ENCODE measurements at regions not wholly inside any gene's neighbourhood (a gene's known extent, or its start where the extent isn't known, plus 50 kb on each side); places are given as distances from the start of the nearest gene placed in this dataset.

GRCh38 chr15:35596285-35596684 lies 50.3 kb upstream of the DPH6 start:
- no peak for DNase-seq (ENCODE audit: low read depth, low spot score)
- no peak overlapping the region for H3K27ac ChIP-seq

- H3K27ac ChIP-seq, result no peak overlapping the region
- no peak for DNase-seq (ENCODE audit: low read depth, low spot score)
Measured at GRCh38 chr15:35602836-35603235, 56.9 kb upstream of the DPH6 start.

DNA sequence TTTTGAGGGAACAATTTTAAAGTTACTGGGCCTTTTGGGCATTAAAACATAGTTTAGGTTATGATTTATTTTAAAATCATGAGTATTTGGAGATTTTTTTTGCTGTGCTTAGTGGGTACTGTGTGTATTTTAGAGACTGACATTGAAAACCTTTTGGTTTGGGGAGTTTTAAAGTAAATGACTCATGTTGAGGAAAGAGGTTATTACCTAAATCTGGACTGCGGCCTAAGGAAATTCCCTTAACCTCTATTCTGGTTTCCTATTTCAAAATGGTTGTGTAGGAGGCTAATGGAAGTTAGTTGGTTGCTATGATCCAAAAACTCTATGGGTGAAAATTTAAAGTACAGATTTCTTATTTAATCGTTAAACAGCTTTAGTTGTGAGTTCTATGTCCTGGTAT lies 57.3 kb upstream of the DPH6 start:
- no peak overlapping the region for H3K27ac ChIP-seq
- DNase-seq (ENCODE audit: low read depth, low spot score), result no peak

- DNase-seq (ENCODE audit: low read depth, low spot score), result no peak
- no peak overlapping the region for H3K27ac ChIP-seq
Measured at GRCh38 chr15:35603856-35604255, 57.9 kb upstream of the DPH6 start.

- no peak overlapping the region for H3K27ac ChIP-seq
- DNase-seq (ENCODE audit: low read depth, low spot score), result no peak
Measured at GRCh38 chr15:35605764-35606449, 59.9 kb upstream of the DPH6 start.

- no peak overlapping the region for H3K27ac ChIP-seq
Measured at GRCh38 chr15:35606450-35606779, 60.5 kb upstream of the DPH6 start.

GRCh38 chr15:35616498-35617271 lies 70.7 kb upstream of the DPH6 start:
- DNase-seq (ENCODE audit: low read depth, low spot score), result no peak
- no peak overlapping the region for H3K27ac ChIP-seq

More at GRCh38 chr15:35606450-35606779, 60.5 kb upstream of the DPH6 start:
- no peak for DNase-seq (ENCODE audit: low read depth, low spot score)

- no peak for DNase-seq (ENCODE audit: low read depth, low spot score)
- no peak overlapping the region for H3K27ac ChIP-seq
Measured at GRCh38 chr15:35618260-35619188, 72.6 kb upstream of the DPH6 start.

GRCh38 chr15:35622641-35623340 lies 76.8 kb upstream of the DPH6 start:
- no peak overlapping the region for H3K27ac ChIP-seq
- no peak for DNase-seq (ENCODE audit: low read depth, low spot score)

GRCh38 chr15:35624881-35625280 lies 78.9 kb upstream of the DPH6 start:
- DNase-seq (ENCODE audit: low read depth, low spot score), result no peak
- H3K27ac ChIP-seq, result no peak overlapping the region

DNA sequence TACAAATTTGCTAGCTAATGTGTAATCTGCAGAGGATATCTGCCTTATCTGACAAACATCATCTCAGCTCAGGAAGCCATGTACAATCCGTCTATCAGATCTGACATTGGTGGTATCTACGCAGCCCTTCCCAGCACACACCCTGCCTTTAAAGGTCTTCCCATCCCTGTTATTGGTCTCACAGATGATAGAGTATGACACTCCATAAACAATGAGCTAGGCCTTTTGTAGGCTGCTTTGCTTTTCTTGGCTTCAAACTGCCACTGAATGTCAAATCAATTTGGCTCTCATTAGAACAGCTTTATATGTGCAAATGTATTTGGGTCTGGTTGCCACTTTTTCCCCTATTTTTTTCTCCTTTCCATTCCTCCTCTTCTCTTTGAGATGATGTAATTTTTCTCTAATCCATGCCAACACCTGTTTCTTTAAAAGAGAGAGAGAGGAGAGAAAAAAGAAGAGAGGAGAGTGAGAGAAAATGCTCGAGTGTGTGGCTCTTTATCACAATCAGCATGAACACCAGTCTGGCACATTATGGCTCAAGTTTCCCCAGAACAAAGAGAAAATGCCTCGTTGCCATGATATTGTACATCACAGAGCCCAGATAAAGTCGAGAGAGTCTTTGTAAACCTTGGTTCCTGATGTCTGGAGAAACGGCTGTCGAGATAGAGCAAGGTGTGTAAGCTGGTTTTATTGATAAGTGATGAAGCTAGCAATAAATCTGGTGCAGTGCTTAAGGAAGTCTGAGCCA lies 80.8 kb upstream of the DPH6 start:
- no peak overlapping the region for H3K27ac ChIP-seq
- no peak for DNase-seq (ENCODE audit: low read depth, low spot score)

- DNase-seq (ENCODE audit: low read depth, low spot score), result no peak
- H3K27ac ChIP-seq, result no peak overlapping the region
Measured at GRCh38 chr15:35627696-35628095, 81.7 kb upstream of the DPH6 start.

DNA sequence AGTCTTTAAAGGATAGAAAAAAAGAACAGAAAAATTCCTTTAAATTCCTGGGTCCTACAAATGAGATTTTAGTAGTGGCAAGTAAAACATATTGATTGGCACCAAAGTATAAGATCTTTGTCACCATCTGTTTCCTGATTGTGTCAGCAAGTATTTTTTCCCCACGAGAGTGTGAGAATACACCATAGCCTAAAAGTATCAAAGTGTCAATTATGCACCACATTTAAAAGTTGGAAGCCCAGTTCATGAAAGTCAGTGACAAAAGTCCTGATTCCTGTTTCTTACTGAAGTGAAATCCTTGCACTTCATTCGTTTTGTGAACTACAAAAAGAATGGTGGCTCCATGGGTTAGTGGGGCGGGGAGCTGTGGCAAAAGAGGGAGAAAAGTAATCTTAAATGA lies 83.8 kb upstream of the DPH6 start:
- no peak for DNase-seq (ENCODE audit: low read depth, low spot score)
- H3K27ac ChIP-seq, result no peak overlapping the region

GRCh38 chr15:35630532-35630931 lies 84.6 kb upstream of the DPH6 start:
- no peak for DNase-seq (ENCODE audit: low read depth, low spot score)
- no peak overlapping the region for H3K27ac ChIP-seq

DNA sequence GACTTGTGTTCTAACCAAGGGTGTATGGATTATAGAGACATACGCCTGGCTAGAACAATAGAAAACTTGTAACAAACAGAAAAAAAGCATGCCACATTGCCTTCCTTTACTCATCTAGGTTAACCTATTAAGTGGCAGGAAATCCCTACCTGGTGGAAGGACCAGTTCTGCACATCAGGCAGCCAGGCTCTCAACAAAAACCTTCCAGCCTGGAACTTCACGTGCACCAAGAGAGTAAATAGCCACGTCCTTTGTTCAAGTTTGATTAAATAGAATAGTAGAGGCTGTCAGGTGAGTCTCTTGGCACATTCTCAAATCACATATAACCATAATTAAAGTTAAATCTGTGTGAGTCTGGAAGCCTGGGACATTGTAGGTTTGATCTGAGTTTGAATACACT lies 85.0 kb upstream of the DPH6 start:
- no peak for DNase-seq (ENCODE audit: low read depth, low spot score)
- no peak overlapping the region for H3K27ac ChIP-seq

DNA sequence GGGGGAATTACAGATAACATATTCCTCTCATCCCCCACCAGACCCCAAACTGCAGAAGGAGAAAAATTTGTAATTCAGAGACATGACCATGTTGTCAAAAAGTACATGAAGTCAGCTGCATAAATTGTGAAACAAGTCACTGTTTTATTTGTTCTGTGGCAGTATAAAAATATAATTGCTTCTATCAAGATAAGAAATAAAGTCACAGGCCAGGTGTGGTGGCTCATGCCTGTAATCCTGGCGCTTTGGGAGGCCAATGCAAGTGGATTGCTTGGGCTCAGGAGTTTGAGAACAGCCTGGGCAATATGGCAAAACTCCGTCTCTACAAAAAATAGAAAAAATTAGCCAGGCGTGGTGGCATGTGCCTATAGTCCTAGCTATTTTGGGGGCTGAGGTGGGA lies 87.7 kb upstream of the DPH6 start:
- no peak overlapping the region for H3K27ac ChIP-seq
- DNase-seq (ENCODE audit: low read depth, low spot score), result no peak

- no peak for DNase-seq (ENCODE audit: low read depth, low spot score)
- no peak overlapping the region for H3K27ac ChIP-seq
Measured at GRCh38 chr15:35646790-35647189, 100.8 kb upstream of the DPH6 start.

GRCh38 chr15:35647303-35647702 lies 101.3 kb upstream of the DPH6 start:
- H3K27ac ChIP-seq, result no peak overlapping the region
- no peak for DNase-seq (ENCODE audit: low read depth, low spot score)

GRCh38 chr15:35648941-35649340 lies 103.0 kb upstream of the DPH6 start:
- DNase-seq (ENCODE audit: low read depth, low spot score), result no peak
- H3K27ac ChIP-seq, result no peak overlapping the region

DNA sequence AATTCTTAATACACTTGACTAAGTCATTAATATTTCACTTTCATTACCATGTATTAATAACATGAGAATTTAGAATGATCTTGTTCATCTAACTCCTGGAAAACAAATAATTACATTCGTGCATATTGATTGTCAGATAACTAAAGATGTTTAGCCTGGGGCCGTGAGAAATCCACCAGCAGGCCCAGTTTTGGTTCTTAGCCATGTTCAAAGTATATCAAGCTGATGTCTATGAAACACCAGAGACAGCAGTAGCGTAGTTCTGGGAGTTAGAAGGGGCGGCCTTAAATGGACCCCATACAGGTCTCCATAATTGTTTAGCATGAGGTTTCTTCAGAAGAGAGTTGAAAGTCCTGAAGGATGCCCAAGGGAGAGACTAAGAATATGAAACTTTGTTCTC lies 103.6 kb upstream of the DPH6 start:
- no peak overlapping the region for H3K27ac ChIP-seq
- DNase-seq (ENCODE audit: low read depth, low spot score), result no peak

Data from epithelial cell of prostate (primary cell).